GM18511 (cell line): ENCODE measurements at regions not wholly inside any gene's neighbourhood (a gene's known extent, or its start where the extent isn't known, plus 50 kb on each side); places are given as distances from the start of the nearest gene placed in this dataset.

Source experiments
- ATAC-seq: cut with Tn5 transposase; IDR thresholded peaks from one replicate; pipeline ENCODE4 v1.9.1; 2021; ENCODE audit warnings: mild to moderate bottlenecking, moderate library complexity; ENCODE audit not compliant: unreplicated experiment

DNA sequence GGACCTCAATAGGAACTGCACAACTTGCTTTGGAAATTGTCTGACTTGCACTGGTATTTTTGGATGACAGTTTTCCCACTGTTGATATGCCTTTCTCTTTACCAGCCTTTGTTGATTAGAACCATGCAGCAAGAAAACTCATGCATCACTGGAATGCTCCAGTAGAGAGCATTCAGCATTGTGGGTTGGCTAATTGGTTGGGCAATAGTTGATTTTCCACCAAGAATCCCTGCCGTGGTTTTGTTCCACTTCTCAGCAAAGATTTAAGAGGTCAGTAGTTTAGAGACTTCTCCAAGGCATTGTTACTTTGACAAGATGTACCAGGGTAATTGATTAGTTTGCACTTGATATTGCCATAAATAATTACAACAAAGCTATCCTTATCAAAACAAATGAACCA is 260.0 kb downstream of the DHX35 start:
- ATAC-seq, result no peak

DNA sequence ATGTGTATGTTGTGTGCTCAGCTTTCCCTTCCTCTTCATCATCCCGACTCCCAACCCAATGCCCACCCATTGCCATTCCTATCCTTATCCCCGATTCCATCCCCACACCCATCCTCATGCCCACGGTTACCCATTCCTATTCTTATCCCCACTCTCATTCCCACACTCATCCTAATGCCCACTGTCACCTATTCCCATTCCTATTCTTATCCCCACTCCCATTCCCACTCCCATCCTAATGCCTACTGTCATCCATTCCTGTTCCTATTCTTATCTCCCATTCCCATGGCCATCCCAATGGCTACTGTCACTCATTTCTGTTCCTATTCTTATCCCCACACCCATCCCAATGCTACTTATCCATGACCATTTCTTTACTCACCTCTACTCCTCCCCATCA is 254.1 kb downstream of the DHX35 start:
- ATAC-seq, result no peak

DNA sequence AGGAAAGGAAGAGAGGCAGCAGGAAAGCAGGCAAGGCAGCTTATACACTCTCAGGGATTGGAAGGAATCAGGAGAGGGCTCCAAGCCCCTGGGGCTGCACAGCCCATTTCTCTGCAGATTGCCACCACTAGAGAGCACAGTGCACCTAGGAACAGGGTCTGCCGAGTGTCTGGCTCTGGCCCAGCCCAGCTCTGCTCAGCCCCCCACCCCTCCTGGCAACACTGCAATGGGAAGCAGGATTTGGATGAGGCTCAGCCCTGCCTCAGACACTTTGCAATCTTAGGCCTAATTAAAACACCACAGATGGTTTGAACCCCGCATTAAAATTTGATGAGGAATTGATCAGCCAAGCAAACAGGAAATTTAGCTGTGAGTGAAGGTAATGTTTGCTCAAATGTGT is 252.7 kb downstream of the DHX35 start:
- no peak for ATAC-seq

DNA sequence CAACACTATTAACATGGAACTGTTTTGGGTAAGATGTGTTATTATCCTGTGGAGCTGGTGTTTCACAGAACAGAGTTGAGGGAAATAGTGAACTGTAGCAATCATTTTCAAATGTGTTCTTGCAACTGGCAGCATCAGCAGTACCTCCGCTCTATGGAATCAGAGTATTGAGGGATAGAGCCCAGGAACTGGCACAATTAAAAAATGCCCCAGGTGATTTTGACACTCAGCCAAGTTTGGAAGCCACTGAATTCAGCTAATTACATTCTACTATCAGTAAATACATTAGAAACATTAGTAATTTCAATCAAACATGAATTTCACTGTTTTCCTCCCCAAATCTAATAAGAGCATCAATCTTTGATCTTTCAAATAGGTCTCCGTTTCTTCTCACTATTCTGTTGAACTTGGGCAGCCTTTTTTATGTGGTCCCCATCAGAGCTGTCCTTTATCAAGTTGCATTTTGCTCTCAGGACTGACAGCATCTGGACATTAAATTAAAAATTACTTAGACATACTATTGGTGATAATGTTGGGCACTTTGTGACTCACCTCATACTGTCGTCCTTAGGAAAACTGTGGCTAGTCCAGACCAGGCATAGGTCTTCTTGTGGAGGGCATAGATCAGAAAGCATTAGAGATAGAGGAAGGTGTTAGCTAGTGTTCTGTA is 251.5 kb downstream of the DHX35 start:
- no peak for ATAC-seq

DNA sequence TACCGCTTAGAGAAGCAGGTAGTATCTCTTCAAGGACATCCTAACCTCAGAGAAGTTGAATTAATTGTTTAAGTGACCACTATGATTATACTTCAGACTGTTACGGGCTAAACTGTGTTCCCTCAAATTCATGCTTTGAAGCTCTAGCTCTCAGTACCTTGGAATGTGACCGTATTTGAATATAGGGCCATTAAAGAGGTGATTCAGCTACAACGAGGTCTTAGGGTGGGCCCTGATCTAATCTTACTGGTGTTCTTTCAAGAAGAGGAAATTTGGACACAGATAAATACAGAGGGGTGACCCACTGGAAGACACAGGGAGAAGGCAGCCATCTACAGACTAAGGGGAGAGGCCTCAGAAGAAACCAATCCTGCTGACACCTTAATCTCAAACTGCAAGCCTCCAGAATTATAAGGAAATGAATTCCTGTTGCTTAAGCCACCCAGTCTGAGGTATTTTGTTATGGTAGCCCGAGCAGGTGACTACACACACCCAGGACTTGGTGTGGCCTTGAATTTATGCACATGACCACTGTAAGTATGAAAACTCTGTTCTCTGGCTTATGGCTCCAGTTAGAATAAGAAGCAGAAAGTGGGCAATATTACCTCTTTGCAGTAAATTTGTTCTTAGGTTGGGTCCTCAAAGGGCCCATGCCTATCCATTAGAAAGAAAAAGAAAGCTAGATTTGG is 249.1 kb downstream of the DHX35 start:
- ATAC-seq, result no peak

DNA sequence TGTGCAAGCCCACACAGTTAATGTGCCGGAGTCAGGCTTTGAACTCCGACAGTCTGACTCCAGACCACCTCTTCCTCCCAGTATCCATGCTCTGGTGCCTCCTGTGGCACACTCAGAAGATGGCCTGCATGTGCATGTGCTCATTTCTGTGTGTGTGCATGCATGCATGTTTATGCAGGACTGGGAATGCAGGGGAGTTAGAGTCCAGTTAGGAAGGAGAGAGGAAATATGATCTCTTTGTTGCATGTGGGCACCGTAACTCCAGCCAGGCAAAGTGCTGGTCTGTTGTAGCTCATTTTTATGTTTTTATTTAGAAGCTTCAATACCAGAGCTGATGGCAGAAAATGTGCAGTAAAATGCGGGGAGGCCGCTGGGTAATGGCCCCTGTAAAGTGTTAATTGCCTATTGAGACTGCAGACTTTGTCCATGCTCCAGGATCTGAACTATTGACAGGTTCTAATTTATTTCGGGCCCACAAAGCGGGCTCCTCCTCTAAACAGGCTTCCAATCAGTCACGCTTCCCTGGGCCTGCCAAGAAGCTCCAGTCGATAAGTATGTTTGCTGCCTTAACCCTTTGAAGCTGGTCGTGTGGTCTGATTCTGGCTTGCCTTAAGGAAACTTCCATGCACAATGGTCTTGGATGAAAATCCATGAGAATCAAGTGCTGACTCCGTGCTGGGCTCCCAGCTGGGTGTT is 248.3 kb downstream of the DHX35 start:
- ATAC-seq, result no peak

DNA sequence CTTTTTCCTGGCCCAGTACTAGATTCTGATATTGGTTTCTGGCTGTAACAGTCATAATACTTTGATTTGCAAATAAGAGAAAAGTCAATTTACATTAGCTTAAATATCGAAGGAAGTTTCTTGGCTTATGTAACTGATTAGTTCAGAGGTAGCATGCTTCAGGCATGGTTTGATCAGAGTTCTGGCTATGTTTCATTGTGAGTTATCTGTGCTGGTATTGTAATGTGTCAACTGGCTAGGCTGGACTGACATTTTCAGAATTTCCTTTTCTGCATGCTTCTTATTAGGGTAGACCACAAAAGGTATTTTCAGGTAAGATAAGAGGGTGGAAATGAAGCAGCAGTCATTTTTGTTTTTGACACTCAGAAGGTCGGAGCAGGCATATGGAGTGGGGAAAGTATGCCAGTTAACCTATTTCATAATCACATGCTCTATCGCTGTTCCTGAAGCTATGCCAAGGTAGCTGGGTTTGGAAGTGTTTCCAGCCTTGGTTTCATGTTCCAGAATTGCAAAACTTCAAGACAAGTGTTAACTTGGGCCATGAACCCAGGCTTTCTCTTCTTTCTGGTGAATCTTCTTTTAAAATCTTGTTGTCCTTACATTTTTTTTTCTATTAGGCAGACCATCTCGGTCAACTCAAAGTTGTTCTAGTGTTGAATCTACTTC is 244.9 kb downstream of the DHX35 start:
- ATAC-seq, result no peak

DNA sequence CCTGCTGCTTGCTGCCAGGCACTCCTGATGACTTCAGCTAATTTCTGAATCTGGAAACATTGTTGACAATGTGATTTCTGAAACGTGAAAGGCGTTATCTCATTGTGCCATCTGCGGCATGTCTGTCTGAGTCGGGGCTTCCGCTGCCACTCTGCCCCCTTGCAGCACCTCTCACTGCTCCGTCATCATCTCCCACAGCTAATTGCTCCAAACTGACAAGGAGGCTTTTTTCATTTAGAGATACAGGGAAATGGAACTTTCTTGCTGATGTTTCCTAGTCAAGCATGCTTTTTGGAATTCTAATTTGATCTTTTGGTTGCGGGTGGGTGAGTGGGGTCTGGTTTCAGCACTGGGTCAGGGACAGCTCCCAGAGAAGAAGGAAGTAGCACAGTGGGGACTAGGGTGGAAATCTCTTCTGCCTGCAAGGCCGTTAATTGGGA is 233.5 kb downstream of the DHX35 start:
- no peak for ATAC-seq

DNA sequence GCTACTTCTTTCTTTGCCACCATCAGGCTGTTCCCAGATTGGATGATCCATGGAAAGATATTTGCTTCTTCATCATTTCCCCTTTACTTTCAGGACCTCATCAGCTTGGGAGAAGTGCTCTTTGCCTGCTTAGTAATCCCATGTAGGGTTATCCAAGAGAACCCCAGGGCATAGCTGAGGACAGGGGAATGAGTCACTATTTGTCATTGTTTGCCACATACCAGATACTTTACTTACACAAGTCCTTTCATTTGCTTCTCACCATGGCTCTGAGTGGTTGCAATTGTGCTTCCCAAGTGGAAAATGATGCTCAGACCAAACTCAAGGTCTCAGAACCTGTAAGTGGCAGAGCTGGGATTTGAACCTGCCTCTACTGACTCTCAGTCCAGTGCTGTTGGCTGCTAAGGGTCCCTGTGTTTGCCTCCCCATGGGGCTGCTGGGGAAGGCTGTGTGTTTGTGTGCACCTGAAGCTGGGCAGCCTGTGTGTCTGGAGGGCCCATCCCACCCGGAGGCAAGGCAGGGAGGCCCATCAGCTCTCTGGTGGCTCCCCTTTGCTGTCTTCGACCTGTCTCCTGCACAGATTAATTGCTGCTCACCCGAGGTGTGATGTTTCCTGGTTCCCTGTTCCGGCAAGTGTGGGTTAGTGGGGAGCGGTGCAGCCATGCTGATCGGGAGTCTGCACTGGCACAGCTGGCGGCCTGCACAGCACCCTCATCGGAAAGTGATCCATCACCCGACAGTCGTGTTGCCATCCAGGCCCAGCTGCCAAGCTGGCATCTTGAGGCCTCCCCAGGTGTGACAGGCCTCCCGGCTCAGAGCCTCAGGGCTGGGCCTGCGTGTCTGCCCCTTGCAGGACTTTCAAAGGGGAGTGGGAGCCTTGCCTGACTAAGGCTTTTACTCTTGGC is 228.8 kb downstream of the DHX35 start:
- no peak for ATAC-seq

DNA sequence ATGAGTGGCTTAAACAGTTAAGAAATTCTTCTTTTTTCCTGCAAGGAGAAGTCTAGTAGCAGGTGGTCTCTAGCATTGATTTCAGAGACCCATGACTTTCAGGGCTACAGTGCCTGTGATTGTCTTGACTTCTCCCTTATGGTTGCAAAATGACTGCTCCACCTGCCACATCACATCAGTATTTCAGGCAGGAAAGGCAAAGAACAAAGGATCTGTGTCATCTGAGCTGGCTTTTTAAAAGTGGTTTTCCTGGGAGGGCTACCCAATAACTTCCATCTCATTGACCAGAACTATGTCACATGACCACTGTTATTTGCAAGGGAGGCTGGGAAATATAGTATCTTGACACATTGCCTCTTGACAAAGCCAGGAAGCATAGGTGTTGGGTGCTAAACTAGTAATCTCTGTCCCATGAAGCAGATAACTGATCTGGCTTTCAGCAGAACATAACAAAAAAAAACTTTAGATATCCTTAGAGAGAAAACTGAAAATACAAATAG is 226.2 kb downstream of the DHX35 start:
- no peak for ATAC-seq

DNA sequence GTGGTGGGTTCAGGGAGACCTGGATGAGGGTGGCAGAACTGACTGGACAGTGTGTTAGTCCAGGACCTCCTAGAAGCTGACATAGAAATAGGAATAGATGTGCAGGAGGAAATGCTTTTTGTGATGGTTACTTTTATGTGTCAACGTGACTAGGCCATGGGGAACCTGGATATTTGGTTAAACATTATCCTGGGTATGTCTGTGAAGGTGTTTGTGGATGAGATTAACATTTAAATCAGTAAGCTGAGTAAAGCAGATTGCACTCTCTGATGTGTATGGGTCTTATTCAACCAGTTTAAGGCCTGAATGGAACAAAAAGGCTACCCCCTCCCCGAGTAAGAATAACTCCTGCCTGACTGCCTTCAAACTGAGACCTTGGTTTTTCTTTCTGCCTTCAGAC is 219.3 kb downstream of the DHX35 start:
- ATAC-seq, result no peak

DNA sequence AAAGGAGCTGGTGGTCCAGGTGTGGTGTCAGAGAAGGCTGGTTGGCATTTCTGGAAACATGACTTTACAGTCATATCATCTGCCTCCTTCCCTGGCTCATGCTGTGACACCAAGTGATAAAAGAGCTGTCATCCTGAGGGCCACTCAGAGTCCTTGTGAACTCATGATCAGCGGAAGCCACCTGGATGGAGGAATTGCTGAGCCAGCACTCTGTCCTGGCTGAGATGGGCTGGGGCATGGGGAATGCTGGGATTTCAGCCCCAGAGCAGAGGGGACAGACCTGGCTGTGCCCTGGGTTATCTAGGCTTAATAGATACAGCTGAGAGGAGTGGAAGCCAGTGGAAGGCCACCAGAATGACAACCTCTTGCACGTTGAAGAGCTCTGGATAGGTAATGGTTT is 214.3 kb downstream of the DHX35 start:
- ATAC-seq, result no peak

DNA sequence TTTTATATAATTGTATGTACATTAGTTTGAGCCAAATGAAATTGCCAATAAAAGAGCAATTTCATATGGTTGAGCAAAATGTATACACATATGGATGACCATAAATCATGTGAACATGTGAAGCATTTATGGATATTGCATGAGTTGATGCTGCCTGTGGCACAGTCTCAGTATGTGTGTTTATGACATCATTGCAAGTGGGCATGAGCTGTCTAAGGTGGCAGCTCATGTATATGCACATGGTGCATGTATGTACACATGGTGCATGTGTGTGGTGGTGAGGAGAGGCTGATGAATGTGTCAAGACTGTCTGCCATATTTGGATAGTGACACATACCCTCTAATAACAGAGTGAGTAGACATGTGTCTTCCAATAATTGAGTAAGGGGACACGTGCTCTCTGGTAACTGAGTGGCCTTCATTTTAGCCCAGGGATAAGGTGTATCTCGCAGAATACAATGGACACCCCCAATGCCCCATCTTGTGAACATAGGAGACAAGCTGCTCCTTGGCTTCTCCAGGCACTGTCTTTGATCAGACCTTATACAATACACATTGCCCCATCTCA is 208.8 kb downstream of the DHX35 start:
- no peak for ATAC-seq

DNA sequence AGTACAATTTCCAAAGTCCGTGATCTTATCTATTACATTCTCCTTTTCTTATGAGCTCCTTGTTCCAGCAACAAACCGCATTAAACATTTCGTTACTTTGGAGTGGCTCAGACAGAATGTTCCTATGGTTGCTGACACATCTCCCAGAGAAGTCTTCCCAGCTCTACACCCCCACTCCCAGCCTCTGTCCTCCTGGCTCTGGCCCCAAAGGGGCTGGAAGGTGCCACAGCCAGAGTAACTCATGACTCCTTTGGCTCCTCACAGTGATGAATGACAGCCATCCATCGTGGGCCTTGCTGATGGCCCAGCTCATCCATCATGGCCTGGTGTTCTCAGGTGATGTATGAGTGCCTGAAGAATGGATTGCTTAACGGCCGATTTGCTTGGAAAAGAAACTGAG is 203.0 kb downstream of the DHX35 start:
- ATAC-seq, result no peak

DNA sequence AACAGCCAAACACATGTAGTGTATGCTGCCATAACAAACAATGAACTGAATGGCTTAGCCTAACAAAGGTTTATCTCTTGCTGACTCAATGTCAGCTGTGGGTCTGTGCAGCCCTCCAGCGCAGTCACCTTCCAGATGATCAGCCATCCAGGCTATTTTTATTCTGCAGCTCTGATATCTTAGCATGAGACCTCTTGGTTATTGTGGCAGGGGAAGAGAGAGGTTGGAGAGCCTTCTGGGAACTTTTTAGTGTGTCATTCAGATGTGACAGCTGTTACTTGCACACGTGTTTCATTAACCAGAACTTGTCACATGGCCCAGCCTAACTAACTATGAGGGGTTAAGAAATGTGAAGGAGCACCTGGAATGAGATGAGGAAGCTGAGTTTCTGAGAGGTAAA is 202.5 kb downstream of the DHX35 start:
- no peak for ATAC-seq

DNA sequence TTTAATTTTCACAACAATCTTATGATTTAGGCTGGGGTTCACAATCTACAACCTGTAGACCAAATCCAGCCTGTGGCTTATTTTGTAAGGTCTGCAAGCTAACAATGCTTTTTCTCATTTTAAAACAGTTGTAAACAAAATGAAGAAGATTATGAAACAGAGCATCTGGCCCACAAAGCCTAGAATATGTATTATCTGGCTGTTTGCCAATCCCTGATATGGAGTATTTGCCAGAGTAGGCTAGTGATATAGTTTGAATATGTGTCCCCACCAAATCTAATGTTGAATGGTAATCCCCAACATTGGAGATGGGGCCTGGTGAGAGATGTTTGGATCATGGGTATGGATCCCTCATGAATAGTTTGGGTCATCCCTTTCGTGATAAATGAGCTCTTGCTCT is 201.8 kb downstream of the DHX35 start:
- ATAC-seq, result no peak

DNA sequence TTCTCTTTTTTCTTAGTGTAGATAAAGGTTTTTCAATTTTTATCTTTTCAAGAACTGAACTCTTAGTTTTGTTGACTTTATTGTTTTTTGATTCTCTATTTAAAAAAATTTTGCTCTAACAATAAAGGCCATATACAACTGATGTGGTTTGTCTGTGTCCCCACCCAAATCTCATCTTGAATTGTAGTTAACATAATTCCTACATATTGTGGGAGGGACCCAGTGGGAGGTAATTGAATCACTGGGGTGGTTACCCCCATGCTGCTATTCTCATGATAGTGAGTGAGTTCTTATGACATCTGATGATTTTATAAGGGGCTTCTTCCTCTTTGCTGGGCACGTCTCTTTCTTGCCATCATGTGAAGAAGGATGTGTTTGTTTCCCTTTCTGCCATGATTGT is 199.8 kb downstream of the DHX35 start:
- ATAC-seq, result no peak

DNA sequence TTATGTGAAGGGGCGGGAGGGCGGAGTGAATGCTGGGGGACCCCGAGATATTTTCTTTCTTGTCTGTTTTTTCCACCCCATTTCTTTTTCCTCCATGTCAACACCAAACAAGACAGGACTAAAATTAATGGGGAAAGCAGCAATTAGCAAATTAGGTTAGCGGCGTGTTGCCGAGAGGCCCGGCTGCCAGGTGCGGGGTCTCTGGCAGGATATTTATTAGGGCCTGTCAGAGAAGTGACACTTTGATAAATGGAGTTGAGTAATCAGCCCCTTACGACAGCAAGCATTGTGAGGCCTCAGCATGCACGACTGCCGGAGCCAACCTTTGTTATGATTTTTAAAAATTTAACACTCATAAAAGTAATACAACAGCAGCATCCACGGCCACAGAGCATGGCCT is 193.8 kb downstream of the DHX35 start:
- ATAC-seq, result no peak

DNA sequence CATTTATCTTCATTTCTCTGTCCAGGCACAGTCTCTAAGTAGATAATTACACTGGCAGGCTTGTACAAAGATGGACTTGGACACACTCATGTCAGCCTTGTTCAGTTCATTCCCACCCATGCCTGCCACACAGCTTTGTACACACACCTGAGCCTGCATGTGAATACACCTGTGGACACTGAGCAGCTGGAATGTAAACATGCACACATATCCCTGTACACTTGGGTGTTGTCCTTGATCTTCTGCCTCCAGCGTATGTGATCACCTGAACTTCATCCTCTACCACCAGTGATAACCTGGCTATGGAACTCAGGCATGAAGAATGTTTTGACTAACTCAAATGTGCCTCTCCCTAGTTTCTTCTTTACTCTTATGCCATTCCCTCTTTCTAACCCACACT is 190.6 kb downstream of the DHX35 start:
- no peak for ATAC-seq

DNA sequence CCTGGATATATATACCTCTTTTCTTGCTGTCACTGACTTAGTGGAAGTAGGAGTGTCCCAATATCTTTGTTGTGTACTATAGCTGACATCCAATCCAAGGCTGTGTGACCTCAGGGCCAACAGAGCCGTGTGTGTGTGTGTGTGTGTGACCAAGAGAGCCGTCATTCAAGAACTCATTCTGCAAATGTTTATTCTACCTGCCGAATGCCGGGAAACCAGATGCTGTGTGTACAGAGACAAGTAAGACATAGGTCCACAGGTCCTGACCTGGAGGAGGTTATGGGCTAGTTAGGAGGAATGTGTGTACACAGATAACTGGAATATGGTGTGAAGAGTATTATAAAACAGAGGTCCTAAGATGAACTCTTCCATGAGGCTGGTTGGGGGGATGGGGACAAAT is 190.0 kb downstream of the DHX35 start:
- no peak for ATAC-seq
